IPS-15b (cell line): ENCODE measurements at regions not wholly inside any gene's neighbourhood (a gene's known extent, or its start where the extent isn't known, plus 50 kb on each side); places are given as distances from the start of the nearest gene placed in this dataset.

ENCODE experiments used
- H3K27me3 ChIP-seq: one replicate; pipeline ENCODE4 v1.6.1; 2013; ENCODE audit warnings: low read length; ENCODE audit not compliant: control insufficient read depth, insufficient read depth
- H3K36me3 ChIP-seq: one replicate; pipeline ENCODE4 v1.6.1; 2013; ENCODE audit warnings: low read length; ENCODE audit not compliant: control insufficient read depth, insufficient read depth
- H3K4me1 ChIP-seq: one replicate; pipeline ENCODE4 v1.6.1; 2013; ENCODE audit warnings: mild to moderate bottlenecking, low read length; ENCODE audit not compliant: control insufficient read depth, insufficient read depth
- H3K4me3 ChIP-seq: one replicate; pipeline ENCODE4 v1.5.1; 2013; ENCODE audit warnings: low read depth, low read length
- H3K9ac ChIP-seq: one replicate; pipeline ENCODE4 v1.6.1; 2013; ENCODE audit warnings: low read depth, mild to moderate bottlenecking, low read length
- H3K9me3 ChIP-seq: one replicate; pipeline ENCODE4 v1.6.1; 2013; ENCODE audit warnings: mild to moderate bottlenecking, low read length; ENCODE audit not compliant: control insufficient read depth, insufficient read depth

DNA sequence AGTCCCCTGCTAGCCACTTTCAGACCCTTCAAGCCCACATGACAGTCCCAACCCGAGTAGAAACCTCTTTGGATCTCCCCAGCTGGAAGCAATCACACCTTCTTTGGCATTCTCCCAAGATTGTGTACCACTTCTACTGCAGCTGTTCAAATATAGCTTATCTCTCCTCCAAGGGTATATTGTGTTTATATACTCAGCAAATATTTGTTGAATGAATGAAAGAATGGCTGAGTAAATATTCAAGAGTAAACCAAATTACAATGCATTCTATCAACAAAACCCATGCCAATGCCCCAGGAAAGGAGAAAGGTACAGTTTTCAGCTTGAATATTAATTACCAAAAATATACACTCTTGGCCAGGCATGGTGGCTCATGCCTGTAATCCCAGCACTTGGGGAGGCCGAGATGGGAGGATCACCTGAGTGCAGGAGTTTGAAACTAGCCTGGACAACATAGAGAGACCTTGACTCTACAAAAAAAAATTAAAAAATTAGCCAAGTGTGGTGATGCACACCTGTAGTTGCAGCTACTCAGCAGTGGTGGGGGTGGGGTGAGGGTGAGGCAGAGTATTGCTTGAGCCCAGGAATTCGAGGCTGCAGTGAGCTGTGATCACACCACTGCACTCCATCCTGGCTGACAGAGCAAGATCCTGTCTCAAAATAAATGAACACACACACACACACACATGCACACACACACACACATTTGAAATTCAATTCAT lies 68.5 kb downstream of the NIBAN1 start:
- Histone ChIP-seq H3K4me3 (no peak overlapping the region), H3K4me1 (peaks cover 7% of the 10 kb centered on the region), H3K36me3 (no peaks in the 10 kb centered on the region), H3K27me3 (no peaks in the 10 kb centered on the region), H3K9me3 (no peaks in the 10 kb centered on the region), H3K9ac (no peak overlapping the region)

DNA sequence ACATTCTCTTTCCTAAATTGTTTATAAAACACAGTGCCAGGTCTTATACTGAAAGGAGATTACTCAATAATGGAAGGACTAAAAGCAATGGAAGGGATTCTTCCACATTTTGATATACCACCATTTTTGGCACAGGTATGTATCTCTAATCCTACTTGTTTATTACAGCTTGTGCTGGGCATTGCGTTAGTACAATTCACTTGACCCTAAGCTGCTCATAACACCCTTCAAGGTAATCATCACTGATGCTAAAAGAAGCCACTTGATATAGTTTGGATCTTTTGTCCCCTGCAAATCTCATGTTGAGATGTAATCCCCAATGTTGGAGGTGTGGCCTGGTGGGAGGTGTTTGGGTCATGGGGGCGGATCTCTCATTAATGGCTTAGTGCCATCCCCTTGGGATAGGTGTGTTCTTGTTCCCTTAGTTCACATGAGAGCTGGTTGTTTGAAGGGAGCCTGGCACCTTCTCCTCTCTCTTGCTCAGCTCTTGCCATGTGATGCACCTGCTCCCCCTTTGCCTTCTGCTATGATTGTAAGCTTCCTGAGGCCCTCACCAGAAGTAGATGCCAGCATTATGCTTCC lies 71.1 kb downstream of the NIBAN1 start:
- Histone ChIP-seq H3K4me1 (peaks cover 13% of the 10 kb centered on the region), H3K27me3 (no peaks in the 10 kb centered on the region), H3K36me3 (no peaks in the 10 kb centered on the region), H3K4me3 (no peak overlapping the region), H3K9me3 (no peaks in the 10 kb centered on the region), H3K9ac (no peak overlapping the region)

DNA sequence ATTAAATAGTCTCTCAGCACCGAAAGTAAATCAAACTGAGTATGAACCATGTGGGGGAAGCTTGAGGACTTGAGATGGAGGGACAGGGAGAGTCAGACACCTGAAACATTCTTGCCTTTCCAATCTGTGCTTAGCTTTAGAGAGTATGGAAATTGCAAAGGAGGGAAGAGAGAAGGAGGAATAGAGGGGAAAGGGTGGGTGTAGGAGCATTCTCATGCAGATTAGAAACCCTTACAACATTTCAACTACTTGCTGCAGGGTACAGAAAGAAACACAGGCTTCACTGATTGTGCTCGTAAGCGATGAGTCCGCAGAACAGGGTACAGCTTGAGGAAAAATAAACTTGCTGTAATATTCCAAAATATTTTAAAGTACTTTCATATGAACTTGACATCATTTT lies 73.8 kb downstream of the NIBAN1 start:
- peaks cover 13% of the 10 kb centered on the region for H3K4me1 ChIP-seq
- H3K4me3 ChIP-seq: peak overlapping the region; percentile 1
- no peak overlapping the region for H3K9ac ChIP-seq
- H3K36me3 ChIP-seq: no peaks in the 10 kb centered on the region
- no peaks in the 10 kb centered on the region for H3K27me3 ChIP-seq
- no peaks in the 10 kb centered on the region for H3K9me3 ChIP-seq

DNA sequence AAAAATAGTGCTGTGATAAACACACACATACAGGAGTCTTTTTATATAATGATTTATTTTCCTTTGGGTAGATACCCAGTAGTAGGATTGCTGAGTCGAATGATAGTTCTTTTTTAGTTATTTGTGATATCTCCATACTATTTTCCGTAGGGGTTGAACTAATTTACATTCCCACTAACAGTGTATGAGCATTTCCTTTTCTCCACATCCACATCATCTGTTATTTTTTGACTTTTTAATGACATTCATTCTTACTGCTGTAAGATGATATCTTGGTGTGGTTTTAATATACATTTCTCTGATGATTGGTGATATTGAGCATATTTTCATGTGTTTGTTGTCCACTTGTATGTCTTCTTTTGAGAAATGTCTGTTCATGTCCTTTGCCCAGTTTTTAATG lies 78.3 kb downstream of the NIBAN1 start:
- peaks cover 9% of the 10 kb centered on the region for H3K4me1 ChIP-seq
- H3K4me3 ChIP-seq: no peak overlapping the region
- H3K27me3 ChIP-seq: no peaks in the 10 kb centered on the region
- no peaks in the 10 kb centered on the region for H3K9me3 ChIP-seq
- no peak overlapping the region for H3K9ac ChIP-seq
- no peaks in the 10 kb centered on the region for H3K36me3 ChIP-seq

DNA sequence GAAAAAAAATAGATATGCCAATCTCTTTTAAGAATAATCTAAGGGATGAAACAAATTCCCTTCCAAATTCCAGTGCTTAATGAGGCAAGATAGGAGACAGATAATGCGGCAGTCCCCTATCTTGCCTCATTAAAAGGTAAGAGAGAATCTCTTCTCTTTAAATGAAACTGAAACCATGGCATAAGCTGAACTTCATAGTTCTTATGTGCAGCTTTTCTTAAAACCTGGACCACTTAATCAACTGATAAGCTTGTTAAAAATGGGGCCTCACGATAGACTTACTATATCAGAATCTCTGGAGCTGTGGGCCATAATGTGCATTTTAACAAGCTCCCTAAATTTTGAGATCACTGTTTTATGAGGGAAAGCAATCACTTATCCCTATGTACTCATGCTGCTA lies 79.2 kb downstream of the NIBAN1 start:
- no peaks in the 10 kb centered on the region for H3K9me3 ChIP-seq
- H3K36me3 ChIP-seq: no peaks in the 10 kb centered on the region
- H3K4me3 ChIP-seq: no peak overlapping the region
- H3K4me1 ChIP-seq: peaks cover 1% of the 10 kb centered on the region
- no peaks in the 10 kb centered on the region for H3K27me3 ChIP-seq
- no peak overlapping the region for H3K9ac ChIP-seq

DNA sequence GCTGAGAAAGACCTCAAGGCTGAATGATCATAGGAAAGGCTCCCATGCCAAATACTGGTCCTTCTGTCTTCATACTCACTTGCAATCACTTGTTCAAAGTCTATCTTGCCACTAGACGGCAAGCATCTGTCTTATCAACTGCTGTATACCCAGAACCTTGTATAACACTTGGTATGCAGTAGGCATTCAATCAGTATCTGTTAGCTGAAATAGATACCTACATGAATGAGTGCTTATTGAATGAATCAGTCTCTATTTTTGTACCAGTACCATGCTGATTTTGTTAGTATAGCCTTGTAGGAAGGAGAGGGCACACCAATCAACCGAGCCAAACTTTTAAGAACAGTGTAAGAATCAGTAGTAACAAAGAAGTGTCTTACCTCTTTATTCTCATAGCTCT lies 80.6 kb downstream of the NIBAN1 start:
- no peaks in the 10 kb centered on the region for H3K27me3 ChIP-seq
- H3K9ac ChIP-seq: no peak overlapping the region
- H3K9me3 ChIP-seq: no peaks in the 10 kb centered on the region
- H3K36me3 ChIP-seq: no peaks in the 10 kb centered on the region
- no peaks in the 10 kb centered on the region for H3K4me1 ChIP-seq
- no peak overlapping the region for H3K4me3 ChIP-seq

DNA sequence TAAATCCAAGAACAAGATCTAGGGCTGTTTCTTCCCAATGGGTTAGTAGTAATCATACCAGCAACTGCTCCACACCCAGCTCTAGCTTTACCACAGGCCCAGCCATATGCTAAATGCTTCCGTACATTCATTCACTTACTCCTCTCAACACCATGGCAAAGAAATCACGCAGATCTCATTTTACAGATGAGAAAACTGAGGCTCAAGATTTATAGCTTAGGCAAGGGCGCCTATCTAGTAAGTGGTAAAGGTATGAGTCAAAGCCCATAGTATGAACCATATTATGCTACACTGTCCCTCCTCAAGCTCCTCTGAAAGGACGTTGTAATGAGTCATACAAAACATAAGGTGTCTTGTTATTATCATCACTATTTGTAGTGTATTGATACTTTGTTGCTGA lies 82.2 kb downstream of the NIBAN1 start:
- H3K4me3 ChIP-seq: no peak overlapping the region

DNA sequence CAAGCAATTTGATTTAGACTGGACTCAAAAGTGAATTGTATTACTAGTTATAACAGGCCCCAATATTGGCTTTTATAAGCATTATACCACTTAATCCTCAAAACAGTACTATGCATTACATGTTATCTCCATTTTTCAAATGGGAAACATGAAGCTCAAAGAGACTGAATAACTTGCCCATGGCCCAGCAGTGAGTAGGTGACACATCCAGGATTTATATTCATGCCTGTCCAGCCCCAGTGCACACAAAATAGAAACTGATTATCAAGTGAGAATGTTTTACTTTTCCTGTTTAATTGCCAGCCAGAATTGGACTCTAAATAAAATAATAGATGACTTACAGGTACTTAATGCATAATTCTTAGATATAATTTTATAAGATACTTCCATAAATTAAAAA lies 82.9 kb downstream of the NIBAN1 start:
- Histone ChIP-seq H3K36me3 (no peaks in the 10 kb centered on the region), H3K4me1 (no peaks in the 10 kb centered on the region), H3K4me3 (no peak overlapping the region), H3K9me3 (no peaks in the 10 kb centered on the region), H3K9ac (no peak overlapping the region), H3K27me3 (peaks cover 2% of the 10 kb centered on the region)

More for the DNA sequence above, 82.2 kb downstream of the NIBAN1 start:
- Histone ChIP-seq H3K9ac (no peak overlapping the region), H3K36me3 (no peaks in the 10 kb centered on the region), H3K4me1 (no peaks in the 10 kb centered on the region), H3K9me3 (no peaks in the 10 kb centered on the region), H3K27me3 (no peaks in the 10 kb centered on the region)

DNA sequence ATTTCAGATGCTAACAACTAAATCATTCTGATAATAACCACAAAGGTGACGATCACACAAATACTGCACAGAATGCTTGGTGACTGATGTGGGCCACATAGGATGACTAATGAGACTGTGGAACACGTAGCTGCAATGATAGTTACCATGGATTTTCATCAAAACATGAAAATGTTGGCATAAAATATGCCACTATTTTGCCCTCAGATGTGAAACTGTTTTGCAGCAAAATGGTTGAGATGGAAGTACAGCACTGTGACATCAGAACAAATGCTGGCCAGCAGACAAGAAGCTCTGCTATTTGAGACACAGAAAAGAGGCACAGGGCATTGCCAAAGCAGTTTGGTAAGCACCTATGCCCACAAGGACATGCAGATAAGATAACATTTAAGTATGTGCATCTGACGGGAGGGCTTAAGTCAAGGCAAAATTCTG lies 83.8 kb downstream of the NIBAN1 start:
- Histone ChIP-seq H3K4me3 (no peak overlapping the region), H3K27me3 (peaks cover 11% of the 10 kb centered on the region), H3K9ac (no peak overlapping the region), H3K9me3 (no peaks in the 10 kb centered on the region), H3K4me1 (peaks cover 3% of the 10 kb centered on the region), H3K36me3 (no peaks in the 10 kb centered on the region)

DNA sequence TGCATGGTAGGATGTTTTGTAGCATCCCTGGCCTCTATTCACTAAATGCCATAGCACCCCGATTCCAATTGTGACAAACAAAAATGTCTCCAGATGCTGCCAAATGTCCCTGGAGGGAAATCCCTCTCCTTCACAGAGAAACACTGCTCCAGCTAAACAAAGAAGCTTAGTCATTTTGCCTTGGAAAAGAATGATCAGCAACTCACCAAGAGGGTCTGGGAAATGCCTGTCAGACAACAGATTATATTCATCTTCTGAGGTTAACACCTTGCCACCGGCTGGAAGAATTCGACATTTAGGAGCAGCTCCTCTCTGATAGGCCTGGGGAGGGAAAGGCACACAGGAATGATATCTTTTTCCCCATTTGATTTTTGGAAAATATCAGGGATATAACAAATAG lies 84.4 kb downstream of the NIBAN1 start:
- Histone ChIP-seq H3K27me3 (peaks cover 17% of the 10 kb centered on the region), H3K4me3 (no peak overlapping the region), H3K9me3 (no peaks in the 10 kb centered on the region), H3K36me3 (no peaks in the 10 kb centered on the region), H3K4me1 (peaks cover 3% of the 10 kb centered on the region), H3K9ac (no peak overlapping the region)

DNA sequence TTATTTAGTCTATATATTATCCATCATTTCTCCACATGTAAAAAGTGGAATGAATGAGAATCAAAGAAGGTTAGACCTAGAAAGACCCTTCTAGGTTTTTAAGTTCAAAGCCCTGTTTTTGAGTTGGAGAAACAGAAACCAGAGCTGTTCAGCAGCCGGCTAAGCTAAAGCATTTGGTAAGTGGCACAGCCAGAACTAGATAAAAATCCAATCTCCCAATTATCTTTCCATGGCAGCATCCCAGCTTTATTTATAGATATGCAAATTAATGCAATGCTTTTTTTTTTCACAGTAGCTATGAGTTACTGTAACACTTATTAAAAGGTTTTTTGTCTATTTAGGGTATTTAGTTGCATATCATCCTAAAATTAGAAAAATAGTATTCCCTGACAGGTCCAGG lies 85.1 kb downstream of the NIBAN1 start:
- Histone ChIP-seq H3K36me3 (no peaks in the 10 kb centered on the region), H3K9ac (no peak overlapping the region)

DNA sequence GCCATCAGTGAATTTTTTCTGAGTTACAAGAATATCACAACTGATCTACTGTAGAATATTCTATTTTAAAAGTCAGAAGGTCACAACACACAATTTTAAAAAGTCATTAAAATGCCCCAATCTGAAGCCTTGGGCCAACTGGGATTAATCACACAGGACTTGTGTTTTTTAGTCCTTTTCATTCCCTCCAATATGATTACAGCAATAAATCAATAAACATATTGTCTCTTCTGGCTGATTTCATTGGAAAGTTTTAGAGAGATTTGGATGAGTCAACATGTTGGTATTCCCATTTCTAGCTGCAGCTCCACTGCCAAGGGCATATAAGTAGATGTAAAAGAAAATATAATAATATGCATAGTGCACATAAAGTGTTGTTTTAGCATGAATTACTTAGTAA lies 85.8 kb downstream of the NIBAN1 start:
- H3K9me3 ChIP-seq: no peaks in the 10 kb centered on the region
- H3K27me3 ChIP-seq: peaks cover 30% of the 10 kb centered on the region
- no peak overlapping the region for H3K9ac ChIP-seq
- H3K36me3 ChIP-seq: no peaks in the 10 kb centered on the region
- no peak overlapping the region for H3K4me3 ChIP-seq
- peaks cover 3% of the 10 kb centered on the region for H3K4me1 ChIP-seq

More for the DNA sequence above, 85.1 kb downstream of the NIBAN1 start:
- Histone ChIP-seq H3K4me3 (no peak overlapping the region), H3K9me3 (no peaks in the 10 kb centered on the region), H3K27me3 (peaks cover 24% of the 10 kb centered on the region), H3K4me1 (peaks cover 3% of the 10 kb centered on the region)
